ENCODE measurements at regions not wholly inside any gene's neighbourhood (a gene's known extent, or its start where the extent isn't known, plus 50 kb on each side); places are given as distances from the start of the nearest gene placed in this dataset.
"Not testable (repeated sequence)": the region's sequence is repeated elsewhere in the genome, so short reads cannot be mapped to it uniquely, and the experiment has no call there.

DNA sequence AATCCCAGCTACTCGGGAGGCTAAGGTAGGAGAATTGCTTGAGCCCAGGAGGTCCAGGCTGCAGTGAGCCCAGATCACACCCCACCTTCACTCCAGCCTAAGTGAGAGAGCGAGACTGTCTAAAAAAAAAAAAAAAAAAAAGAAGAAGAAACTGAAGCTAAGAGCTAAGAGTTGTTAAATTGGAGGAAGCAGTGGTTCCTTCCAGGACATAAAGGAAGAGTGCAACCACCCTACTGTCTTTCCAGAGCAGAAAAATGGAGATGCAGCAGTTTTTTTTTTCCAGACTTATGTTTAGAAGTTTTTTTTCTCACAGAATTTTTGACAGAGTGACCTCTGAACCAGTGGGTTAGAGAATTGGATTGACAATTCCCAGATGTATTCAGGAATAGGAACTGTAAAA lies 88.7 kb downstream of the HLX start:
- DNase-seq (ENCODE audit: low read depth, low spot score) (no peak), FAIRE-seq (no peak), ATAC-seq (no peak)
- H3K4me1 ChIP-seq (ENCODE audit: control insufficient read depth, insufficient read depth, low read length): no peaks in the 10 kb centered on the region
- 0% methylated on average over 1 of the region's 2 CpGs for WGBS (ENCODE audit: insufficient coverage, insufficient replicate concordance, low lambda C conversion rate, missing lambda C conversion rate)
- SMC1A ChIA-PET (ENCODE audit: uncharacterized antibody, unreplicated experiment): interaction anchor here (0.7 to 1.5 kb wide), 4 partner anchors 8 to 200 kb away, joined by 3 to 4 read pairs (median 3); no protein-coding TSS in a partner anchor
- no peaks in the 10 kb centered on the region for H3K36me3 ChIP-seq (ENCODE audit: control insufficient read depth in 2 of 2, insufficient read depth in 2 of 2, low read length in 1 of 2)
- H3K27me3 ChIP-seq (replicated peaks in 1 of 2; ENCODE audit: control insufficient read depth in 2 of 2, insufficient read depth in 2 of 2, low read length in 1 of 2): no peaks in the 10 kb centered on the region
- H3K27ac ChIP-seq (ENCODE audit: control insufficient read depth, insufficient read depth): no peak overlapping the region
- no peak overlapping the region for H3K9ac ChIP-seq (ENCODE audit: control insufficient read depth, insufficient read depth, low read length)
- in situ Hi-C loops (cut with MboI) (no loop called here), intact Hi-C loops (cut with micrococcal nuclease; ENCODE audit: unreplicated experiment) (no loop called here)
- H4K20me1 ChIP-seq (ENCODE audit: control insufficient read depth, insufficient read depth): no peaks in the 10 kb centered on the region
- CTCF ChIA-PET: interaction anchor here (0.7 to 1.5 kb wide), 3 partner anchors 9 to 427 kb away, joined by 4 to 5 read pairs (median 4); no protein-coding TSS in a partner anchor
- H3K4me3 ChIP-seq: no peak overlapping the region
- no peak for TF ChIP-seq MTA2 (IDR thresholded peaks at IDR 0.05; ENCODE audit: low read depth)
- TF ChIP-seq ZNF622 (IDR thresholded peaks at IDR 0.05): no peak
- no peak for TF ChIP-seq EZH2 (IDR thresholded peaks at IDR 0.05; ENCODE audit: borderline replicate concordance, control insufficient read depth, low read depth, low read length)
- TF ChIP-seq RAD21 (IDR thresholded peaks at IDR 0.05; ENCODE audit: insufficient read depth, low read depth, low read length): no peak
- no peak for TF ChIP-seq CHD2 (IDR thresholded peaks at IDR 0.05; ENCODE audit: borderline replicate concordance, low read depth, low read length)
- TF ChIP-seq HDGF (IDR thresholded peaks at IDR 0.05): no peak
- no peak for TF ChIP-seq DPF2 (IDR thresholded peaks at IDR 0.05)
- TF ChIP-seq LARP7 (IDR thresholded peaks at IDR 0.05): no peak
- no peak for TF ChIP-seq POU2F2 (IDR thresholded peaks at IDR 0.05; ENCODE audit: borderline replicate concordance, low read depth, low read length)
- TF ChIP-seq FOXM1 (IDR thresholded peaks at IDR 0.05; ENCODE audit: low read depth, low read length): no peak
- TF ChIP-seq SPI1 (IDR thresholded peaks at IDR 0.05; ENCODE audit: borderline replicate concordance, insufficient read depth, low read depth, low read length): no peak
- H2AFZ ChIP-seq (ENCODE audit: control insufficient read depth, low read depth, low read length): no peak overlapping the region
- no TSS peak for BruUV-seq (replicated peaks)
- POLR2A ChIA-PET: no interaction called here
- no peak overlapping the region for H3K4me2 ChIP-seq (ENCODE audit: control insufficient read depth, insufficient read depth)
- RAD21 ChIA-PET (ENCODE audit: unreplicated experiment): interaction anchor here (0.8 kb wide), 1 partner anchor 101 kb away, joined by 3 read pairs; no protein-coding TSS in a partner anchor
- no peaks in the 10 kb centered on the region for H3K9me3 ChIP-seq (replicated peaks; ENCODE audit: control insufficient read depth, insufficient read depth, low read length)
- H3K79me2 ChIP-seq (ENCODE audit: control insufficient read depth, insufficient read depth, low read length): no peaks in the 10 kb centered on the region

DNA sequence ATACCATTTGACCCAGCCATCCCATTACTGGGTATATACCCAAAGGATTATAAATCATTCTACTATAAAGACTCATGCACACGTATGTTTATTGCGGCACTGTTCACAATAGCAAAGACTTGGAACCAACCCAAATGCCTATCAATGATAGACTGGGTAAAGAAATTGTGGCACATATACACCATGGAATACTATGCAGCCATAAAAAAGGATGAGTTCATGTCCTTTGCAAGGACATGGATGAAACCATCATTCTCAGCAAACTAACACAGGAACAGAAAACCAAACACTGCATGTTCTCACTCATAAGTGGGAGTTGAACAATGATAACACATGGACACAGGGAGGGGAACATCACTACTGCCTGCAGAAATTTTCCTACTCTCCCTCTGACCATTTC lies 90.0 kb downstream of the HLX start:
- H3K9ac ChIP-seq (ENCODE audit: control insufficient read depth, insufficient read depth, low read length); H3K4me1 ChIP-seq (ENCODE audit: control insufficient read depth, insufficient read depth, low read length); H3K4me3 ChIP-seq; POLR2A ChIA-PET; RAD21 ChIA-PET (ENCODE audit: unreplicated experiment); H3K4me2 ChIP-seq (ENCODE audit: control insufficient read depth, insufficient read depth); H2AFZ ChIP-seq (ENCODE audit: control insufficient read depth, low read depth, low read length); SMC1A ChIA-PET (ENCODE audit: uncharacterized antibody, unreplicated experiment); FAIRE-seq; H3K9me3 ChIP-seq (replicated peaks; ENCODE audit: control insufficient read depth, insufficient read depth, low read length); CTCF ChIA-PET; H4K20me1 ChIP-seq (ENCODE audit: control insufficient read depth, insufficient read depth); BruUV-seq (replicated peaks); H3K79me2 ChIP-seq (ENCODE audit: control insufficient read depth, insufficient read depth, low read length); in situ Hi-C loops (cut with MboI); intact Hi-C loops (cut with micrococcal nuclease; ENCODE audit: unreplicated experiment); H3K27me3 ChIP-seq (replicated peaks in 1 of 2; ENCODE audit: control insufficient read depth in 2 of 2, insufficient read depth in 2 of 2, low read length in 1 of 2); ATAC-seq; H3K36me3 ChIP-seq (ENCODE audit: control insufficient read depth in 2 of 2, insufficient read depth in 2 of 2, low read length in 1 of 2); H3K27ac ChIP-seq (ENCODE audit: control insufficient read depth, insufficient read depth); DNase-seq (ENCODE audit: low read depth, low spot score): not testable (repeated sequence)
- 61% methylated on average over 2 of the region's 2 CpGs for WGBS (ENCODE audit: insufficient coverage, insufficient replicate concordance, low lambda C conversion rate, missing lambda C conversion rate)
